Thyroid gland (tissue), 4 donors: ENCODE measurements at regions not wholly inside any gene's neighbourhood (a gene's known extent, or its start where the extent isn't known, plus 50 kb on each side); places are given as distances from the start of the nearest gene placed in this dataset.

Experiments used
- DNase-seq, 2 donors: peaks; one replicate each; pipeline ENCODE4 v3.0.0-alpha.2; 2019
- H3K27ac ChIP-seq, 3 donors: fragments of 200-600 bp; sonication (generic); 1 replicate in 2 of 3; 2 replicates in 1 of 3; pipeline ENCODE4 v1.5.1; 2016 to 2019; ENCODE audit warnings: mild to moderate bottlenecking in 1 of 3, moderate library complexity in 1 of 3
- H3K27me3 ChIP-seq: fragments of 200-600 bp; sonication (generic); one replicate; pipeline ENCODE4 v1.5.1; 2019
- H3K36me3 ChIP-seq, 2 donors: fragments of 200-600 bp; sonication (generic); one replicate each; pipeline ENCODE4 v1.5.1; 2016 to 2019
- H3K4me1 ChIP-seq, 2 donors: fragments of 200-600 bp; sonication (generic); one replicate each; pipeline ENCODE4 v1.5.1; 2017 to 2019
- H3K4me3 ChIP-seq, 3 donors: fragments of 200-600 bp; sonication (generic); replicated peaks in 1 of 3; 1 replicate in 2 of 3; 2 replicates in 1 of 3; pipeline ENCODE4 v1.5.1; 2016; ENCODE audit warnings: mild to moderate bottlenecking in 1 of 3
- H3K9me3 ChIP-seq: fragments of 200-600 bp; sonication (generic); one replicate; pipeline ENCODE4 v1.5.1; 2017
- CTCF ChIP-seq, 6 experiments: fragments of 200-600 bp in 3 of 6; fragments of 450-650 bp in 3 of 6; sonication (generic) in 3 of 6; IDR thresholded peaks; one replicate each; pipeline ENCODE4 v1.5.1; 2016 to 2019; ENCODE audit warnings: antibody characterized with exemption in 6 of 6, mild to moderate bottlenecking in 2 of 6, inconsistent platforms in 1 of 6, moderate library complexity in 1 of 6
- POLR2A ChIP-seq, 2 donors: fragments of 450-650 bp; IDR thresholded peaks; one replicate each; pipeline ENCODE4 v1.6.1; 2017; ENCODE audit warnings: antibody characterized with exemption in 2 of 2, mild to moderate bottlenecking in 2 of 2, moderate library complexity in 1 of 2
- WGBS, 2 donors: methylation state at CpG; one replicate each; pipeline ENCODE4 v1.1.5; 2017; 5-methylcytosine and 5-hydroxymethylcytosine counted together
- intact Hi-C: fragments of 100-400 bp; cut with DNase I; formaldehyde crosslinking; loops from one replicate; pipeline ENCODE4 v1.15.1; 2023

- intact Hi-C loops, result no loop called here
- 48 to 61% methylated on average over 3 of the region's 3 CpGs for WGBS, 2 donors
- no peak for DNase-seq
These were observed 934.8 kb upstream of the EEF2KMT start for GRCh38 chr16:6032438-6032837.

GRCh38 chr16:6031567-6031966, 934.0 kb upstream of the EEF2KMT start:
- Histone ChIP-seq H3K27me3 (no peaks in the 10 kb centered on the region), H3K27ac (no peak overlapping the region), H3K9me3 (no peaks in the 10 kb centered on the region), H3K4me3 (no peak overlapping the region), H3K4me1 (no peaks in the 10 kb centered on the region), H3K36me3 (no peaks in the 10 kb centered on the region)
- TF ChIP-seq CTCF (IDR thresholded peaks at IDR 0.05) (no peak), POLR2A (IDR thresholded peaks at IDR 0.05) (no peak)
- DNase-seq, result no peak
- 40 to 50% methylated on average over 7 of the region's 7 CpGs for WGBS, 2 donors
- intact Hi-C loops, result no loop called here

More at GRCh38 chr16:6032438-6032837, 934.8 kb upstream of the EEF2KMT start:
- Histone ChIP-seq H3K4me1 (no peaks in the 10 kb centered on the region), H3K4me3 (no peak overlapping the region), H3K27me3 (no peaks in the 10 kb centered on the region), H3K9me3 (no peaks in the 10 kb centered on the region), H3K27ac (no peak overlapping the region), H3K36me3 (no peaks in the 10 kb centered on the region)
- no peak for TF ChIP-seq POLR2A (IDR thresholded peaks at IDR 0.05)
- no peak for TF ChIP-seq CTCF (IDR thresholded peaks at IDR 0.05)

- intact Hi-C loops, result no loop called here
- no peak for DNase-seq
- Histone ChIP-seq H3K27ac (no peak overlapping the region), H3K27me3 (no peaks in the 10 kb centered on the region), H3K4me1 (no peaks in the 10 kb centered on the region), H3K36me3 (no peaks in the 10 kb centered on the region), H3K9me3 (no peaks in the 10 kb centered on the region), H3K4me3 (no peak overlapping the region)
- WGBS, 2 donors, result 71 to 72% methylated on average over 5 of the region's 5 CpGs
- no peak for TF ChIP-seq CTCF (IDR thresholded peaks at IDR 0.05)
- TF ChIP-seq POLR2A (IDR thresholded peaks at IDR 0.05), result no peak
These were observed 933.5 kb upstream of the EEF2KMT start for GRCh38 chr16:6031102-6031501.

- H3K4me1 ChIP-seq, result no peaks in the 10 kb centered on the region
- TF ChIP-seq CTCF (IDR thresholded peaks at IDR 0.05) (no peak), POLR2A (IDR thresholded peaks at IDR 0.05) (no peak)
- no peak for DNase-seq
- no peak overlapping the region for H3K27ac ChIP-seq
- no peaks in the 10 kb centered on the region for H3K36me3 ChIP-seq
- no peaks in the 10 kb centered on the region for H3K9me3 ChIP-seq
- 63 to 81% methylated on average over 7 of the region's 7 CpGs for WGBS, 2 donors
- no peaks in the 10 kb centered on the region for H3K27me3 ChIP-seq
- H3K4me3 ChIP-seq, result no peak overlapping the region
- intact Hi-C loops, result no loop called here
These were observed 930.1 kb upstream of the EEF2KMT start for GRCh38 chr16:6027733-6028132.

GRCh38 chr16:6023449-6023848, 925.9 kb upstream of the EEF2KMT start:
- no peak overlapping the region for H3K27ac ChIP-seq
- TF ChIP-seq POLR2A (IDR thresholded peaks at IDR 0.05) (no peak), CTCF (IDR thresholded peaks at IDR 0.05) (no peak)
- no peaks in the 10 kb centered on the region for H3K36me3 ChIP-seq
- DNase-seq, result no peak
- no peak overlapping the region for H3K4me3 ChIP-seq
- H3K9me3 ChIP-seq, result no peaks in the 10 kb centered on the region
- intact Hi-C loops, result no loop called here
- H3K4me1 ChIP-seq, result no peaks in the 10 kb centered on the region
- 75 to 79% methylated on average over 14 of the region's 14 CpGs for WGBS, 2 donors
- H3K27me3 ChIP-seq, result no peaks in the 10 kb centered on the region
